Neural progenitor cell (in vitro differentiated cells): ENCODE measurements at regions not wholly inside any gene's neighbourhood (a gene's known extent, or its start where the extent isn't known, plus 50 kb on each side); places are given as distances from the start of the nearest gene placed in this dataset.
A peak's percentile ranks its signal among the peaks of the same experiment; 100 is the strongest.

ENCODE experiments used
- DNase-seq: peaks from one replicate; pipeline ENCODE4 v3.0.0-alpha.2; 2016; ENCODE audit warnings: low spot score
- H2AFZ ChIP-seq: fragments of 200-600 bp; sonication (generic); replicated peaks from 2 replicates; pipeline ENCODE4 v1.6.1; 2016; ENCODE audit warnings: antibody characterized with exemption
- H3F3A ChIP-seq: fragments of 200-600 bp; sonication (generic); 2 replicates; pipeline ENCODE4 v1.6.1; 2016; ENCODE audit warnings: antibody characterized with exemption, low read depth
- H3K27ac ChIP-seq: fragments of 200-600 bp; sonication (generic); 2 replicates; pipeline ENCODE4 v1.5.1; 2016; ENCODE audit warnings: mild to moderate bottlenecking
- H3K27me3 ChIP-seq: fragments of 200-600 bp; sonication (generic); 2 replicates; pipeline ENCODE4 v1.6.1; 2016; ENCODE audit warnings: mild to moderate bottlenecking, moderate library complexity
- H3K36me3 ChIP-seq: fragments of 200-600 bp; sonication (generic); 2 replicates; pipeline ENCODE4 v1.5.1; 2016
- H3K4me1 ChIP-seq: fragments of 200-600 bp; sonication (generic); 2 replicates; pipeline ENCODE4 v1.6.1; 2016; ENCODE audit warnings: mixed run types
- H3K4me2 ChIP-seq: fragments of 200-600 bp; sonication (generic); 2 replicates; pipeline ENCODE4 v1.6.1; 2016
- H3K4me3 ChIP-seq: fragments of 200-600 bp; sonication (generic); 2 replicates; pipeline ENCODE4 v1.5.1; 2016
- H3K79me2 ChIP-seq: fragments of 200-600 bp; sonication (generic); 2 replicates; pipeline ENCODE4 v1.6.1; 2016; ENCODE audit warnings: low read depth
- H3K9ac ChIP-seq: fragments of 200-600 bp; sonication (generic); 2 replicates; pipeline ENCODE4 v1.6.1; 2016
- H3K9me3 ChIP-seq: fragments of 200-600 bp; sonication (generic); 2 replicates; pipeline ENCODE4 v1.5.1; 2016; ENCODE audit warnings: low read depth
- H4K20me1 ChIP-seq: fragments of 200-600 bp; sonication (generic); 2 replicates; pipeline ENCODE4 v1.6.1; 2016; ENCODE audit warnings: low read depth
- H3K27ac Mint-ChIP-seq: 3 replicates; pipeline ENCODE4 v1.8.0; 2021; ENCODE audit warnings: mixed read lengths
- H3K27me3 Mint-ChIP-seq: 2 replicates; pipeline ENCODE4 v1.8.0; 2022; ENCODE audit warnings: low read depth, mild to moderate bottlenecking, inconsistent platforms, moderate library complexity, mixed read lengths; ENCODE audit not compliant: insufficient read depth
- H3K36me3 Mint-ChIP-seq: 3 replicates; pipeline ENCODE4 v1.8.0; 2021; ENCODE audit warnings: mixed read lengths
- H3K4me1 Mint-ChIP-seq: 3 replicates; pipeline ENCODE4 v1.8.0; 2021; ENCODE audit warnings: mixed read lengths
- H3K4me3 Mint-ChIP-seq: 3 replicates; pipeline ENCODE4 v1.8.0; 2021; ENCODE audit warnings: mild to moderate bottlenecking, moderate library complexity, mixed read lengths
- H3K9me3 Mint-ChIP-seq: 3 replicates; pipeline ENCODE4 v1.8.0; 2020; ENCODE audit warnings: mixed read lengths
- CTCF ChIP-seq: fragments of 200-600 bp; sonication (generic); IDR thresholded peaks from 2 replicates; pipeline ENCODE4 v1.5.1; 2017; ENCODE audit warnings: antibody characterized with exemption, mild to moderate bottlenecking
- EZH2 ChIP-seq: fragments of 200-600 bp; sonication (generic); IDR thresholded peaks from 2 replicates; pipeline ENCODE4 v1.6.1; 2017; ENCODE audit warnings: antibody characterized with exemption, mild to moderate bottlenecking, moderate library complexity
- EZH2phosphoT487 ChIP-seq: fragments of 200-600 bp; sonication (generic); IDR thresholded peaks from 2 replicates; pipeline ENCODE4 v1.6.1; 2017; ENCODE audit warnings: antibody characterized with exemption

- Histone ChIP-seq H3K27me3 (no peaks in the 10 kb centered on the region), H3K27ac (no peak overlapping the region), H3F3A (no peaks in the 10 kb centered on the region), H3K4me1 (peaks cover 7% of the 10 kb centered on the region), H3K36me3 (no peaks in the 10 kb centered on the region), H3K9me3 (no peaks in the 10 kb centered on the region), H3K9ac (no peak overlapping the region), H4K20me1 (no peaks in the 10 kb centered on the region), H2AFZ (peak overlapping the region; percentile 84), H3K4me3 (no peak overlapping the region), H3K79me2 (no peaks in the 10 kb centered on the region), H3K4me2 (no peak overlapping the region)
- Mint-ChIP-seq H3K4me1 (peaks cover 19% of the 10 kb centered on the region), H3K27me3 (no peaks in the 10 kb centered on the region), H3K27ac (no peak overlapping the region), H3K4me3 (no peak overlapping the region), H3K36me3 (no peaks in the 10 kb centered on the region), H3K9me3 (no peaks in the 10 kb centered on the region)
- DNase-seq = peak; percentile 23
- TF ChIP-seq EZH2phosphoT487 = no peak
These were observed 532.2 kb upstream of the TUSC1 start for GRCh38 chr9:26210338-26210851.

- no peaks in the 10 kb centered on the region for H3K27me3 Mint-ChIP-seq
- Histone ChIP-seq H3K27me3 (no peaks in the 10 kb centered on the region), H3K9me3 (no peaks in the 10 kb centered on the region), H3K4me1 (peaks cover 3% of the 10 kb centered on the region), H4K20me1 (no peaks in the 10 kb centered on the region), H3K4me3 (no peak overlapping the region), H3F3A (no peaks in the 10 kb centered on the region), H3K27ac (no peak overlapping the region), H3K9ac (no peak overlapping the region), H3K79me2 (no peaks in the 10 kb centered on the region), H3K4me2 (no peak overlapping the region), H3K36me3 (no peaks in the 10 kb centered on the region), H2AFZ (peak overlapping the region; percentile 4)
- H3K36me3 Mint-ChIP-seq = no peaks in the 10 kb centered on the region
- no peak overlapping the region for H3K27ac Mint-ChIP-seq
- DNase-seq = no peak
- H3K4me3 Mint-ChIP-seq = no peak overlapping the region
- H3K9me3 Mint-ChIP-seq = no peaks in the 10 kb centered on the region
- H3K4me1 Mint-ChIP-seq = peaks cover 18% of the 10 kb centered on the region
- no peak for TF ChIP-seq EZH2
- TF ChIP-seq EZH2phosphoT487 = no peak
- no peak for TF ChIP-seq CTCF
These were observed 527.0 kb upstream of the TUSC1 start for GRCh38 chr9:26205261-26205660.

GRCh38 chr9:26193237-26193636, 515.0 kb upstream of the TUSC1 start:
- no peaks in the 10 kb centered on the region for H4K20me1 ChIP-seq
- no peaks in the 10 kb centered on the region for H3K36me3 Mint-ChIP-seq
- H3K9ac ChIP-seq = no peak overlapping the region
- no peak overlapping the region for H3K4me3 Mint-ChIP-seq
- no peaks in the 10 kb centered on the region for H3K4me1 ChIP-seq
- no peaks in the 10 kb centered on the region for H3K9me3 Mint-ChIP-seq
- H3K4me1 Mint-ChIP-seq = no peaks in the 10 kb centered on the region
- H3K27me3 ChIP-seq = no peaks in the 10 kb centered on the region
- H3K27ac ChIP-seq = no peak overlapping the region
- H3K9me3 ChIP-seq = no peaks in the 10 kb centered on the region
- DNase-seq = no peak
- no peaks in the 10 kb centered on the region for H3K79me2 ChIP-seq
- TF ChIP-seq EZH2 (no peak), EZH2phosphoT487 (no peak), CTCF (no peak)
- H3F3A ChIP-seq = no peaks in the 10 kb centered on the region
- no peak overlapping the region for H3K27ac Mint-ChIP-seq
- no peak overlapping the region for H3K4me3 ChIP-seq
- H3K27me3 Mint-ChIP-seq = no peaks in the 10 kb centered on the region
- H3K36me3 ChIP-seq = no peaks in the 10 kb centered on the region
- H2AFZ ChIP-seq = no peak overlapping the region
- no peak overlapping the region for H3K4me2 ChIP-seq

- H3K27ac Mint-ChIP-seq = no peak overlapping the region
- no peak overlapping the region for H3K4me3 ChIP-seq
- no peaks in the 10 kb centered on the region for H3K9me3 Mint-ChIP-seq
- no peaks in the 10 kb centered on the region for H3K36me3 Mint-ChIP-seq
- no peaks in the 10 kb centered on the region for H3K4me1 ChIP-seq
- no peaks in the 10 kb centered on the region for H3K79me2 ChIP-seq
- H3K27me3 Mint-ChIP-seq = no peaks in the 10 kb centered on the region
- TF ChIP-seq EZH2 (no peak), CTCF (no peak), EZH2phosphoT487 (no peak)
- no peaks in the 10 kb centered on the region for H3F3A ChIP-seq
- H3K4me2 ChIP-seq = no peak overlapping the region
- no peaks in the 10 kb centered on the region for H3K27me3 ChIP-seq
- no peak overlapping the region for H3K4me3 Mint-ChIP-seq
- H2AFZ ChIP-seq = no peak overlapping the region
- no peak overlapping the region for H3K27ac ChIP-seq
- no peaks in the 10 kb centered on the region for H3K9me3 ChIP-seq
- no peaks in the 10 kb centered on the region for H4K20me1 ChIP-seq
- H3K4me1 Mint-ChIP-seq = no peaks in the 10 kb centered on the region
- no peak overlapping the region for H3K9ac ChIP-seq
- DNase-seq = no peak
- no peaks in the 10 kb centered on the region for H3K36me3 ChIP-seq
These were observed 513.5 kb upstream of the TUSC1 start for GRCh38 chr9:26191711-26192110.
